NB4 (cell line): ENCODE measurements at regions not wholly inside any gene's neighbourhood (a gene's known extent, or its start where the extent isn't known, plus 50 kb on each side); places are given as distances from the start of the nearest gene placed in this dataset.
"Not testable (repeated sequence)": the region's sequence is repeated elsewhere in the genome, so short reads cannot be mapped to it uniquely, and the experiment has no call there.

Source experiments
- DNase-seq: peaks from one replicate; pipeline ENCODE4 v3.0.0; 2010; ENCODE audit warnings: low read depth
- H3K4me3 ChIP-seq: one replicate; pipeline ENCODE4 v1.5.1; 2011; ENCODE audit warnings: mild to moderate bottlenecking, low read depth, low read length, moderate library complexity
- CTCF ChIP-seq: IDR thresholded peaks from one replicate; pipeline ENCODE4 v1.5.1; 2012; ENCODE audit warnings: low read depth, low read length
- MAX ChIP-seq: IDR thresholded peaks from 2 replicates; pipeline ENCODE4 v1.6.1; 2011; ENCODE audit warnings: low read depth, low read length
- MYC ChIP-seq: IDR thresholded peaks from 2 replicates; pipeline ENCODE4 v1.6.1; 2011; ENCODE audit warnings: low read depth, low read length
- POLR2A ChIP-seq: IDR thresholded peaks from 2 replicates; pipeline ENCODE4 v1.6.1; 2011; ENCODE audit warnings: mild to moderate bottlenecking; ENCODE audit not compliant: insufficient read length; ENCODE audit errors: extremely low read depth

GRCh38 chr4:59698041-59698440 is 1502.1 kb upstream of the ADGRL3 start:
- TF ChIP-seq MYC (no peak), POLR2A (no peak)
- peak; percentile 20 for DNase-seq

GRCh38 chr4:59700651-59701050 is 1499.5 kb upstream of the ADGRL3 start:
- no peak for TF ChIP-seq MAX
- TF ChIP-seq MYC: no peak
- no peak for TF ChIP-seq CTCF
- TF ChIP-seq POLR2A: no peak
- H3K4me3 ChIP-seq: no peak overlapping the region
- DNase-seq: no peak

More at GRCh38 chr4:59698041-59698440, 1502.1 kb upstream of the ADGRL3 start:
- no peak overlapping the region for H3K4me3 ChIP-seq

- TF ChIP-seq CTCF (no peak), POLR2A (no peak)
- DNase-seq: no peak
- H3K4me3 ChIP-seq: no peak overlapping the region
Observed at GRCh38 chr4:59704616-59705015, 1495.5 kb upstream of the ADGRL3 start.

- TF ChIP-seq CTCF (no peak), MYC (no peak), POLR2A (no peak), MAX (no peak)
- DNase-seq: no peak
- no peak overlapping the region for H3K4me3 ChIP-seq
Observed at GRCh38 chr4:59712470-59712869, 1487.7 kb upstream of the ADGRL3 start.

GRCh38 chr4:59724286-59724685 is 1475.8 kb upstream of the ADGRL3 start:
- not testable (repeated sequence) for DNase-seq, H3K4me3 ChIP-seq

GRCh38 chr4:59727745-59728144 is 1472.4 kb upstream of the ADGRL3 start:
- no peak overlapping the region for H3K4me3 ChIP-seq
- DNase-seq: no peak
- TF ChIP-seq CTCF (no peak), MYC (no peak), MAX (no peak), POLR2A (no peak)

GRCh38 chr4:59728496-59728895 is 1471.6 kb upstream of the ADGRL3 start:
- DNase-seq: no peak
- TF ChIP-seq MAX (no peak), CTCF (no peak), MYC (no peak), POLR2A (no peak)
- no peak overlapping the region for H3K4me3 ChIP-seq
